ENCODE measurements at regions not wholly inside any gene's neighbourhood (a gene's known extent, or its start where the extent isn't known, plus 50 kb on each side); places are given as distances from the start of the nearest gene placed in this dataset.

DNA sequence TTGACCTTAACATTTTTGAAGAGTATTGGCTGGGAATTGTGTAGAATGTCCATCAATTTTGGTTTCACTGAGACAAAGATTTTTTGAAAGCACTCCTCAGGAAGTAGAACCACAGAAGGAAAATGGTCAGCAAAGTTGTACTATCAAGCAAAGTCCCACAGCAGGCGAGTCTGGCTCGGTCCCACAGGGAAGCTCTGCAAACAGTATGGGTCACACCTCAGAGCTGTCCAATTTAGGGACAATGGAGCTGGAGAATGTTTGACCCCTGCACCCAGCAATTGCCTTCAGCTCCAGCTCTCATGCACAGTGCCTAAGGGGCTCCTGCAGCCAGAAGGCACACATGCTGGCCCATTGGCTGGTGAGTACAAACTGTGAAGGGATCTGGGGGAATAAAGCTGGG lies 147.0 kb downstream of the MAFB start:
- H3K4me1 ChIP-seq: no peaks in the 10 kb centered on the region
- intact Hi-C loops (cut with DNase I): no loop called here
- no peak for DNase-seq (ENCODE audit: extremely low spot score in 2 of 2)
- TF ChIP-seq POLR2AphosphoS5 (IDR thresholded peaks at IDR 0.05; ENCODE audit: insufficient read depth in 1 of 2, low read depth in 1 of 2) (no peak), POLR2A (IDR thresholded peaks at IDR 0.05) (no peak)
- TF ChIP-seq, protein P1, sequence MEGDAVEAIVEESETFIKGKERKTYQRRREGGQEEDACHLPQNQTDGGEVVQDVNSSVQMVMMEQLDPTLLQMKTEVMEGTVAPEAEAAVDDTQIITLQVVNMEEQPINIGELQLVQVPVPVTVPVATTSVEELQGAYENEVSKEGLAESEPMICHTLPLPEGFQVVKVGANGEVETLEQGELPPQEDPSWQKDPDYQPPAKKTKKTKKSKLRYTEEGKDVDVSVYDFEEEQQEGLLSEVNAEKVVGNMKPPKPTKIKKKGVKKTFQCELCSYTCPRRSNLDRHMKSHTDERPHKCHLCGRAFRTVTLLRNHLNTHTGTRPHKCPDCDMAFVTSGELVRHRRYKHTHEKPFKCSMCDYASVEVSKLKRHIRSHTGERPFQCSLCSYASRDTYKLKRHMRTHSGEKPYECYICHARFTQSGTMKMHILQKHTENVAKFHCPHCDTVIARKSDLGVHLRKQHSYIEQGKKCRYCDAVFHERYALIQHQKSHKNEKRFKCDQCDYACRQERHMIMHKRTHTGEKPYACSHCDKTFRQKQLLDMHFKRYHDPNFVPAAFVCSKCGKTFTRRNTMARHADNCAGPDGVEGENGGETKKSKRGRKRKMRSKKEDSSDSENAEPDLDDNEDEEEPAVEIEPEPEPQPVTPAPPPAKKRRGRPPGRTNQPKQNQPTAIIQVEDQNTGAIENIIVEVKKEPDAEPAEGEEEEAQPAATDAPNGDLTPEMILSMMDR (IDR thresholded peaks at IDR 0.05): no peak
- H3K36me3 ChIP-seq: no peaks in the 10 kb centered on the region
- H3K4me3 ChIP-seq: no peak overlapping the region
- no peak overlapping the region for H3K27ac ChIP-seq
- no peaks in the 10 kb centered on the region for H3K27me3 ChIP-seq
- H3K9me3 ChIP-seq: no peaks in the 10 kb centered on the region

DNA sequence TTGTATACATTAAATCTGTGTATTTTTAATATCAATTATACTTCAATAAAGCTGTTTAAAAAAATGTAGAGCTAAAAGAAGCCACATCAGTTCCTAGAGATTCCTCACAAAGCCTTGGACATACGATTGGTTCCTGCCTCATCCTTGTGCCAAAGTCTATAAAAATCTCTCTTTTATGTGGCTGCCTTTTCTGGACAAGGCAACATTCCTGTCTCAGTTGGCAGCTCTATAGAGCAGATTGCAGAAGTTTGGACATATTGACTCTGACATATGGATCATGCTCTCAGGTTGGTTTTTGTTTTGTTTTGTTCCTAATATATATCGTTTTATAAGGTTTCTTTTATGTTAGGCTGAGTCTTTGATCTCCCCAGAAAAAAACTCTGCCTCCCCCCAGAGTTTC lies 148.9 kb downstream of the MAFB start:
- no peaks in the 10 kb centered on the region for H3K36me3 ChIP-seq
- no peak for DNase-seq (ENCODE audit: extremely low spot score in 2 of 2)
- H3K27ac ChIP-seq: no peak overlapping the region
- no peak overlapping the region for H3K4me3 ChIP-seq
- no peaks in the 10 kb centered on the region for H3K27me3 ChIP-seq
- TF ChIP-seq POLR2AphosphoS5 (IDR thresholded peaks at IDR 0.05; ENCODE audit: insufficient read depth in 1 of 2, low read depth in 1 of 2) (no peak), POLR2A (IDR thresholded peaks at IDR 0.05) (no peak)
- TF ChIP-seq, protein P1 (IDR thresholded peaks at IDR 0.05): no peak
- no peaks in the 10 kb centered on the region for H3K4me1 ChIP-seq
- intact Hi-C loops (cut with DNase I): no loop called here
- H3K9me3 ChIP-seq: no peaks in the 10 kb centered on the region

DNA sequence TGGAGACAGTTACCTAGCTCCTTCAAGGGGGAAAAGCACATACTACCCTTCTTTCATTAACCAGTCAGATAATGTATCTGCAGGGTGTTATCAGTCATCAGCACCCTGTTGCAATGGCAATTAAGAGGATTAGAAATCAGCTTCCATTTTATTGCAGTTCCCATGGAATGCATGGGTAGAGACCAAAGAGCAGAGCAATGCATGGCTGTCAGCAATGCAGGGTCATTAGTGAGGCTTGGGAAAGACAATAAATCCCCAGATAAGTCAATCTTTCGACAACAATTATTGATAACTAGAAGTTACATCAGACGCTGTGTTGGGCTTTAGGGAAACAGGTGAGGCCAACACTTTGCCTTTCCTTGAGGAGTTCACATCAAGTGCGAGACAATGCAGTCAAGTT lies 150.9 kb downstream of the MAFB start:
- intact Hi-C loops (cut with DNase I): no loop called here
- H3K27ac ChIP-seq: no peak overlapping the region
- TF ChIP-seq POLR2A (IDR thresholded peaks at IDR 0.05) (no peak), POLR2AphosphoS5 (IDR thresholded peaks at IDR 0.05; ENCODE audit: insufficient read depth in 1 of 2, low read depth in 1 of 2) (no peak)
- TF ChIP-seq, protein P1 (IDR thresholded peaks at IDR 0.05): no peak
- DNase-seq (ENCODE audit: extremely low spot score in 2 of 2): no peak
- no peaks in the 10 kb centered on the region for H3K36me3 ChIP-seq
- no peak overlapping the region for H3K4me3 ChIP-seq
- no peaks in the 10 kb centered on the region for H3K9me3 ChIP-seq
- H3K4me1 ChIP-seq: no peaks in the 10 kb centered on the region
- H3K27me3 ChIP-seq: no peaks in the 10 kb centered on the region

DNA sequence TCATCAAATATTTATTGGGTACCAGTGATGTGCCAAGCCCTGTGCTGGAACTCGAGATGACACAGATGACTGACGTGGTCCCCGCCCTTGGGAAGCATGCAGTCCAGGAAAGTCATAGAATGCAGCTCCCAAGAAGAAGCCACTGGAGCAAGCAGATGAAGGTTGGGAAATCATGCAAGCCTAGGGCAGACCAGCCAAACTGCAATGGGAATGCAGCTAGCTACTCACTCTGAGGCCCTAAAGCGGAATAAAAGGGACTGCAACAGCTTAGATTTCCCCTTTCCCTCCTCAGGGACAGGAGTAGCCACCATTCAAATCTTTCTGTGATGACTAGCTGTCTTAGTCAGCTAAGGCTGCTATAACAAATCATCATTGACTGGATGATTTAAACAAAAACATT lies 152.2 kb downstream of the MAFB start:
- no peaks in the 10 kb centered on the region for H3K36me3 ChIP-seq
- DNase-seq (ENCODE audit: extremely low spot score in 2 of 2): no peak
- H3K4me3 ChIP-seq: no peak overlapping the region
- intact Hi-C loops (cut with DNase I): no loop called here
- H3K4me1 ChIP-seq: no peaks in the 10 kb centered on the region
- no peak overlapping the region for H3K27ac ChIP-seq
- no peaks in the 10 kb centered on the region for H3K27me3 ChIP-seq
- TF ChIP-seq, protein P1 (IDR thresholded peaks at IDR 0.05): no peak
- TF ChIP-seq POLR2A (IDR thresholded peaks at IDR 0.05) (no peak), POLR2AphosphoS5 (IDR thresholded peaks at IDR 0.05; ENCODE audit: insufficient read depth in 1 of 2, low read depth in 1 of 2) (no peak)
- peaks cover 5% of the 10 kb centered on the region for H3K9me3 ChIP-seq

DNA sequence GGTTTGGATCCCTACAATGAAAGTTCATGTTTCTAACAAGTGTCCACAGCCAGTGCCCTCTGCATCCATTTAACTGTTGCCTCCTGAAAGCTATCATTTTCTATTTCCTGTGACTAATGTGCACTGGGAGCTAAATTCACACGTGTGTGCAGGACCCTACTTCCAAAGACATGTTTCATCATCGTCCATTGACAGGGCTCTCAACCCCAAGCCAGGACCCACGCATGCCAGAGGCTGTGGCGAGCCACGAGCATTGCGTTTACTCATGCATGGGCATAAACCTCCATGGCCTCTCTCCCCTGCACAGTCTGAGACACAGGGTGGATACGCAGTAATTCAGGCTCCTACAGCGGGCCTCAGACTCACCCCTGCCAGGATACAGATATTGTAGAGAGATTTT lies 153.2 kb downstream of the MAFB start:
- TF ChIP-seq, protein P1 (IDR thresholded peaks at IDR 0.05): no peak
- TF ChIP-seq POLR2AphosphoS5 (IDR thresholded peaks at IDR 0.05; ENCODE audit: insufficient read depth in 1 of 2, low read depth in 1 of 2) (no peak), POLR2A (IDR thresholded peaks at IDR 0.05) (no peak)
- peaks cover 10% of the 10 kb centered on the region for H3K9me3 ChIP-seq
- H3K4me1 ChIP-seq: no peaks in the 10 kb centered on the region
- no peaks in the 10 kb centered on the region for H3K36me3 ChIP-seq
- H3K4me3 ChIP-seq: no peak overlapping the region
- no peaks in the 10 kb centered on the region for H3K27me3 ChIP-seq
- H3K27ac ChIP-seq: no peak overlapping the region
- no peak for DNase-seq (ENCODE audit: extremely low spot score in 2 of 2)
- intact Hi-C loops (cut with DNase I): no loop called here
